PC-9 (cell line): ENCODE measurements at regions not wholly inside any gene's neighbourhood (a gene's known extent, or its start where the extent isn't known, plus 50 kb on each side); places are given as distances from the start of the nearest gene placed in this dataset.
"Not testable (repeated sequence)": the region's sequence is repeated elsewhere in the genome, so short reads cannot be mapped to it uniquely, and the experiment has no call there.

Experiments
- BruUV-seq: library from RNA; stranded (reverse); fragments of 400-500 nt; replicated peaks from 2 replicates; lab custom pipeline; 2021; lab: Mats Ljungman, UMichigan
- CTCF ChIA-PET: fragments of 300-600 bp; sonication (Branson Sonifier 250); formaldehyde crosslinking; loops from one replicate; lab custom pipeline; 2022; ENCODE audit warnings: antibody characterized with exemption; lab: Charles Lee
- POLR2A ChIA-PET: fragments of 300-600 bp; sonication (Branson Sonifier 250); formaldehyde crosslinking; loops from one replicate; lab custom pipeline; 2022; ENCODE audit warnings: antibody characterized with exemption; ENCODE audit not compliant: unreplicated experiment; lab: Charles Lee
- DNase-seq, 2 experiments: peaks; one replicate each; pipeline versions ENCODE4 v3.0.0 to v3.0.0-alpha.2; 2015 to 2022; ENCODE audit warnings: mixed read lengths in 1 of 2
- H2AFZ ChIP-seq: fragments of 200-600 bp; sonication (generic); 2 replicates; pipeline ENCODE4 v1.8.1; 2017; ENCODE audit warnings: antibody characterized with exemption
- H3F3A ChIP-seq: fragments of 200-600 bp; sonication (generic); 2 replicates; pipeline ENCODE4 v1.8.1; 2017; ENCODE audit warnings: antibody characterized with exemption, mild to moderate bottlenecking, low read depth; ENCODE audit not compliant: insufficient read depth
- H3K27ac ChIP-seq: fragments of 200-600 bp; sonication (generic); 2 replicates; pipeline ENCODE4 v1.6.1; 2016; ENCODE audit warnings: mixed run types
- H3K27me3 ChIP-seq: fragments of 200-600 bp; sonication (generic); 2 replicates; pipeline ENCODE4 v1.6.1; 2016; ENCODE audit warnings: low read depth, mixed run types; ENCODE audit not compliant: insufficient read depth
- H3K36me3 ChIP-seq: fragments of 200-600 bp; sonication (generic); 2 replicates; pipeline ENCODE4 v1.6.1; 2016; ENCODE audit warnings: low read depth, mixed run types
- H3K4me1 ChIP-seq: fragments of 200-600 bp; sonication (generic); replicated peaks from 2 replicates; pipeline ENCODE4 v1.6.1; 2016; ENCODE audit warnings: mixed run types; ENCODE audit not compliant: insufficient read depth
- H3K4me2 ChIP-seq: fragments of 200-600 bp; sonication (generic); 2 replicates; pipeline ENCODE4 v1.6.1; 2017; ENCODE audit warnings: mixed run types
- H3K4me3 ChIP-seq: fragments of 200-600 bp; sonication (generic); 2 replicates; pipeline ENCODE4 v1.6.1; 2016; ENCODE audit warnings: mixed run types
- H3K79me2 ChIP-seq: fragments of 200-600 bp; sonication (generic); 2 replicates; pipeline ENCODE4 v1.6.1; 2017; ENCODE audit warnings: low read depth, mixed run types
- H3K9me2 ChIP-seq: fragments of 200-600 bp; sonication (generic); 2 replicates; pipeline ENCODE4 v1.8.1; 2017; ENCODE audit warnings: mild to moderate bottlenecking; ENCODE audit not compliant: insufficient read depth
- H3K9me3 ChIP-seq: fragments of 200-600 bp; sonication (generic); 2 replicates; pipeline ENCODE4 v1.8.1; 2016; ENCODE audit warnings: low read depth; ENCODE audit not compliant: insufficient read depth
- H4K20me1 ChIP-seq: fragments of 200-600 bp; sonication (generic); 2 replicates; pipeline ENCODE4 v1.8.1; 2017; ENCODE audit not compliant: insufficient read depth
- CTCF ChIP-seq: fragments of 200-600 bp; sonication (generic); conservative IDR thresholded peaks from 2 replicates; pipeline ENCODE4 v1.6.1; 2017; ENCODE audit warnings: mixed run types, antibody characterized with exemption, mild to moderate bottlenecking, moderate library complexity
- EZH2 ChIP-seq: fragments of 200-600 bp; sonication (generic); IDR thresholded peaks from 2 replicates; pipeline ENCODE4 v1.8.0; 2017; ENCODE audit warnings: antibody characterized with exemption, low read depth
- intact Hi-C: fragments of 100-400 bp; cut with micrococcal nuclease; formaldehyde crosslinking; loops from one replicate; pipeline ENCODE4 v1.10.0; 2022; ENCODE audit not compliant: unreplicated experiment

- Histone ChIP-seq H3K27ac (no peak overlapping the region), H3K36me3 (no peaks in the 10 kb centered on the region), H4K20me1 (no peaks in the 10 kb centered on the region), H3K4me2 (no peak overlapping the region), H3K27me3 (0 out of 2 replicates have a peak, but pooled peaks cover 2% of the 10 kb centered on the region), H3K4me1 (no peaks in the 10 kb centered on the region), H2AFZ (no peak overlapping the region), H3K4me3 (no peak overlapping the region), H3F3A (no peaks in the 10 kb centered on the region), H3K9me3 (no peaks in the 10 kb centered on the region), H3K79me2 (no peaks in the 10 kb centered on the region), H3K9me2 (no peaks in the 10 kb centered on the region)
- peak; percentile 69 for TF ChIP-seq CTCF
- no peak for TF ChIP-seq EZH2
- ChIA-PET CTCF (no interaction called here), POLR2A (interaction anchor here (0.6 to 0.7 kb wide), 2 partner anchors 243 to 520 kb away, joined by 3 to 13 read pairs; no protein-coding TSS in a partner anchor)
- BruUV-seq, result no TSS peak
- intact Hi-C loops, result loop anchor here (5.0 kb wide), 1 partner anchor 59 kb away; no protein-coding TSS in a partner anchor
- peak in 1 of 2 experiments; percentile 35 for DNase-seq
These were observed 98.2 kb upstream of the PRKCQ start for GRCh38 chr10:6678211-6678803.

DNA sequence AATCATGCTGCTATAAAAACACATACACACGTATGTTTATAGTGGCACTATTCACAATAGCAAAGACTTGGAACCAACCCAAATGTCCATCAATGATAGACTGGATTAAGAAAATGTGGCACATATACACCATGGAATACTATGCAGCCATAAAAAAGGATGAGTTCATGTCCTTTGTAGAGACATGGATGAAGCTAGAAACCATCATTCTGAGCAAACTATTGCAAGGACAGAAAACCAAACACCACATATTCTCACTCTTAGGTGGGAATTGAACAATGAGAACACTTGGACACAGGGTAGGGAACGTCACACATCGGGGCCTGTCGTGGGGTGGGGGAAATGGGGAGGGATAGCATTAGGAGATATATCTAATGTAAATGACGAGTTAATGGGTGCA lies 97.1 kb upstream of the PRKCQ start:
- H3K4me3 ChIP-seq, BruUV-seq, POLR2A ChIA-PET, H4K20me1 ChIP-seq, H3K79me2 ChIP-seq, H3K9me2 ChIP-seq, H3K27ac ChIP-seq, H3F3A ChIP-seq, H2AFZ ChIP-seq, H3K27me3 ChIP-seq, H3K36me3 ChIP-seq, H3K9me3 ChIP-seq, H3K4me1 ChIP-seq, H3K4me2 ChIP-seq, DNase-seq: not testable (repeated sequence)
- CTCF ChIA-PET, result interaction anchor here (0.6 kb wide), 1 partner anchor 72 kb away, joined by 4 read pairs; no protein-coding TSS in a partner anchor
- intact Hi-C loops, result loop anchor here (5.0 kb wide), 1 partner anchor 60 kb away; no protein-coding TSS in a partner anchor

GRCh38 chr10:6674291-6674690 lies 94.2 kb upstream of the PRKCQ start:
- Histone ChIP-seq H3K4me3 (no peak overlapping the region), H3K9me2 (no peaks in the 10 kb centered on the region), H3K27me3 (no peaks in the 10 kb centered on the region), H3F3A (no peaks in the 10 kb centered on the region), H3K79me2 (no peaks in the 10 kb centered on the region), H3K9me3 (no peaks in the 10 kb centered on the region), H3K27ac (no peak overlapping the region), H3K36me3 (no peaks in the 10 kb centered on the region), H3K4me1 (no peaks in the 10 kb centered on the region), H3K4me2 (no peak overlapping the region), H4K20me1 (no peaks in the 10 kb centered on the region), H2AFZ (no peak overlapping the region)
- TF ChIP-seq CTCF, result no peak
- TF ChIP-seq EZH2, result no peak
- DNase-seq, result no peak
- CTCF ChIA-PET, result no interaction called here
- POLR2A ChIA-PET, result no interaction called here
- no TSS peak for BruUV-seq
- intact Hi-C loops, result no loop called here
